H9 (cell line): ENCODE measurements at regions not wholly inside any gene's neighbourhood (a gene's known extent, or its start where the extent isn't known, plus 50 kb on each side); places are given as distances from the start of the nearest gene placed in this dataset.

Experiments
- DNase-seq: peaks from one replicate; pipeline ENCODE4 v3.0.0-alpha.2; 2017
- H2AFZ ChIP-seq: one replicate; pipeline ENCODE4 v1.6.1; 2013; ENCODE audit warnings: mild to moderate bottlenecking, low read length, control low read depth, moderate library complexity
- H2AK5ac ChIP-seq: 2 replicates; pipeline ENCODE4 v1.6.1; 2013; ENCODE audit warnings: low read length, control low read depth, mixed read lengths; ENCODE audit not compliant: insufficient read length
- H2BK120ac ChIP-seq: one replicate; pipeline ENCODE4 v1.6.1; 2013; ENCODE audit warnings: low read depth, mild to moderate bottlenecking, low read length, control low read depth, inconsistent platforms; ENCODE audit not compliant: poor library complexity, severe bottlenecking
- H2BK12ac ChIP-seq: 2 replicates; pipeline ENCODE4 v1.6.1; 2013; ENCODE audit warnings: low read length, control low read depth, mixed read lengths, low read depth; ENCODE audit not compliant: insufficient read length
- H2BK15ac ChIP-seq: 2 replicates; pipeline ENCODE4 v1.6.1; 2013; ENCODE audit warnings: low read depth, low read length, control low read depth
- H2BK20ac ChIP-seq: one replicate; pipeline ENCODE4 v1.6.1; 2013; ENCODE audit warnings: low read depth, mild to moderate bottlenecking, low read length, control low read depth, inconsistent platforms; ENCODE audit not compliant: poor library complexity, severe bottlenecking
- H2BK5ac ChIP-seq: 2 replicates; pipeline ENCODE4 v1.6.1; 2013; ENCODE audit warnings: low read length, control low read depth, mixed read lengths; ENCODE audit not compliant: insufficient read length
- H3K14ac ChIP-seq: 2 replicates; pipeline ENCODE4 v1.6.1; 2013; ENCODE audit warnings: low read length, control low read depth; ENCODE audit not compliant: insufficient read depth
- H3K18ac ChIP-seq: 2 replicates; pipeline ENCODE4 v1.6.1; 2013; ENCODE audit warnings: low read depth, mild to moderate bottlenecking, mixed read lengths, low read length, control low read depth; ENCODE audit not compliant: insufficient read length
- H3K23ac ChIP-seq: 2 replicates; pipeline ENCODE4 v1.6.1; 2013; ENCODE audit warnings: low read length, control low read depth, mixed read lengths, low read depth; ENCODE audit not compliant: insufficient read length
- H3K23me2 ChIP-seq: 2 replicates; pipeline ENCODE4 v1.6.1; 2013; ENCODE audit warnings: low read depth, mild to moderate bottlenecking, mixed read lengths, low read length, control low read depth; ENCODE audit not compliant: insufficient read length, poor library complexity, severe bottlenecking
- H3K27ac ChIP-seq: 2 replicates; pipeline ENCODE4 v1.5.1; 2013; ENCODE audit warnings: low read length, control low read depth, mixed read lengths, low read depth; ENCODE audit not compliant: insufficient read length
- H3K27me3 ChIP-seq: 2 replicates; pipeline ENCODE4 v1.6.1; 2013; ENCODE audit warnings: low read length, control low read depth, inconsistent platforms; ENCODE audit not compliant: insufficient read depth
- H3K4ac ChIP-seq: 2 replicates; pipeline ENCODE4 v1.6.1; 2013; ENCODE audit warnings: low read depth, mild to moderate bottlenecking, control low read depth, inconsistent platforms, low read length, moderate library complexity
- H3K4me1 ChIP-seq: 2 replicates; pipeline ENCODE4 v1.6.1; 2013; ENCODE audit warnings: low read length, control low read depth, inconsistent platforms; ENCODE audit not compliant: insufficient read depth
- H3K4me2 ChIP-seq: 2 replicates; pipeline ENCODE4 v1.6.1; 2013; ENCODE audit warnings: low read length, control low read depth, mixed read lengths; ENCODE audit not compliant: insufficient read length, insufficient read depth
- H3K56ac ChIP-seq: 2 replicates; pipeline ENCODE4 v1.6.1; 2013; ENCODE audit warnings: low read depth, mild to moderate bottlenecking, mixed read lengths, low read length, control low read depth; ENCODE audit not compliant: insufficient read length
- H3K79me1 ChIP-seq: 2 replicates; pipeline ENCODE4 v1.6.1; 2013; ENCODE audit warnings: low read depth, mild to moderate bottlenecking, moderate library complexity, low read length, control low read depth, inconsistent platforms; ENCODE audit not compliant: insufficient read depth, poor library complexity, severe bottlenecking
- H3K79me2 ChIP-seq: 2 replicates; pipeline ENCODE4 v1.6.1; 2013; ENCODE audit warnings: low read length, control low read depth, inconsistent platforms; ENCODE audit not compliant: insufficient read depth
- H3K9ac ChIP-seq: 2 replicates; pipeline ENCODE4 v1.6.1; 2013; ENCODE audit warnings: low read length, control low read depth, mixed read lengths; ENCODE audit not compliant: insufficient read length; ENCODE audit errors: extremely low read depth
- H3K9me3 ChIP-seq: one replicate; pipeline ENCODE4 v1.6.1; 2013; ENCODE audit warnings: low read depth, low read length, inconsistent platforms; ENCODE audit not compliant: control insufficient read depth
- H3T11ph ChIP-seq: one replicate; pipeline ENCODE4 v1.6.1; 2013; ENCODE audit warnings: mild to moderate bottlenecking, low read length, control low read depth, inconsistent platforms
- H4K20me1 ChIP-seq: one replicate; pipeline ENCODE4 v1.6.1; 2013; ENCODE audit not compliant: control insufficient read depth, insufficient read length, insufficient read depth
- H4K5ac ChIP-seq: 2 replicates; pipeline ENCODE4 v1.6.1; 2013; ENCODE audit warnings: low read depth, mild to moderate bottlenecking, mixed read lengths, low read length, control low read depth; ENCODE audit not compliant: insufficient read length
- H4K8ac ChIP-seq: replicated peaks from 2 replicates; pipeline ENCODE4 v1.6.1; 2013; ENCODE audit warnings: low read length, control low read depth, mixed read lengths, low read depth; ENCODE audit not compliant: insufficient read length
- H4K91ac ChIP-seq: 2 replicates; pipeline ENCODE4 v1.6.1; 2013; ENCODE audit warnings: low read depth, mild to moderate bottlenecking, moderate library complexity, mixed read lengths, low read length, control low read depth; ENCODE audit not compliant: insufficient read length
- H3K27ac Mint-ChIP-seq, 3 experiments: 2 replicates in 2 of 3; 3 replicates in 1 of 3; pipeline ENCODE4 v1.8.0; 2020 to 2021; ENCODE audit warnings: mixed read lengths in 3 of 3, mild to moderate bottlenecking in 1 of 3, moderate library complexity in 1 of 3
- H3K27me3 Mint-ChIP-seq: 2 replicates; pipeline ENCODE4 v1.8.0; 2021; ENCODE audit warnings: low read depth, mild to moderate bottlenecking, moderate library complexity, mixed read lengths
- H3K36me3 Mint-ChIP-seq, 3 experiments: 2 replicates in 2 of 3; 3 replicates in 1 of 3; pipeline ENCODE4 v1.8.0; 2020 to 2021; ENCODE audit warnings: low read depth in 3 of 3, mixed read lengths in 3 of 3; ENCODE audit not compliant: insufficient read depth in 1 of 3
- H3K4me1 Mint-ChIP-seq, 2 experiments: 2 replicates each; pipeline ENCODE4 v1.8.0; 2020; ENCODE audit warnings: mixed read lengths in 2 of 2
- H3K4me3 Mint-ChIP-seq, 2 experiments: 2 replicates in 1 of 2; 3 replicates in 1 of 2; pipeline ENCODE4 v1.8.0; 2020 to 2021; ENCODE audit warnings: mild to moderate bottlenecking in 2 of 2, mixed read lengths in 2 of 2, moderate library complexity in 1 of 2
- H3K9me3 Mint-ChIP-seq, 2 experiments: 2 replicates in 1 of 2; 3 replicates in 1 of 2; pipeline ENCODE4 v1.8.0; 2020; ENCODE audit warnings: mild to moderate bottlenecking in 2 of 2, mixed read lengths in 2 of 2, moderate library complexity in 1 of 2
- CTCF ChIP-seq: fragments of 200-600 bp; sonication (generic); conservative IDR thresholded peaks from 3 replicates; pipeline ENCODE4 v1.8.0; 2021; ENCODE audit warnings: antibody characterized with exemption, mild to moderate bottlenecking
- WGBS: extraction: QIAGEN DNeasy Blood & Tissue Kit; methylation state at CpG from one replicate; pipeline ENCODE4 v1.1.7; 2013; ENCODE audit warnings: missing lambda C conversion rate, low lambda C conversion rate, mixed read lengths; ENCODE audit not compliant: insufficient read length; ENCODE audit errors: extremely low coverage; 5-methylcytosine and 5-hydroxymethylcytosine counted together

- DNase-seq, result no peak
- no peak for TF ChIP-seq CTCF
- H3K9me3 ChIP-seq, result no peaks in the 10 kb centered on the region
- no peak overlapping the region for H3K9ac ChIP-seq
- H4K91ac ChIP-seq, result no peak overlapping the region
- no peak overlapping the region for H3K23ac ChIP-seq
- no peaks in the 10 kb centered on the region for H3K23me2 ChIP-seq
- H3K14ac ChIP-seq, result no peak overlapping the region
- no peak overlapping the region for H2BK12ac ChIP-seq
- no peak overlapping the region for H3K56ac ChIP-seq
- Mint-ChIP-seq H3K4me3 (no peak overlapping the region), H3K4me1 (peaks cover 0 to 6% of the 10 kb centered on the region in 2 experiments; a peak in 2 of 4 replicates), H3K27ac (no peak overlapping the region), H3K27me3 (no peaks in the 10 kb centered on the region), H3K9me3 (peaks cover 14 to 16% of the 10 kb centered on the region in 2 experiments; a peak in 4 of 5 replicates), H3K36me3 (peaks cover 2 to 10% (median 6%) of the 10 kb centered on the region in 3 experiments; a peak in 5 of 7 replicates)
- H3K79me1 ChIP-seq, result no peaks in the 10 kb centered on the region
- no peak overlapping the region for H3K4ac ChIP-seq
- H2BK5ac ChIP-seq, result no peak overlapping the region
- no peak overlapping the region for H3K18ac ChIP-seq
- no peak overlapping the region for H3T11ph ChIP-seq
- no peak overlapping the region for H2BK20ac ChIP-seq
- H2BK120ac ChIP-seq, result no peak overlapping the region
- no peaks in the 10 kb centered on the region for H3K27me3 ChIP-seq
- H2AK5ac ChIP-seq, result no peak overlapping the region
- no peaks in the 10 kb centered on the region for H3K4me1 ChIP-seq
- no peaks in the 10 kb centered on the region for H3K79me2 ChIP-seq
- no peak overlapping the region for H2BK15ac ChIP-seq
- H3K4me2 ChIP-seq, result no peak overlapping the region
- WGBS, result no CpG with 5 or more reads among the region's 3 CpGs
- no peak overlapping the region for H4K5ac ChIP-seq
- no peaks in the 10 kb centered on the region for H4K20me1 ChIP-seq
- no peak overlapping the region for H2AFZ ChIP-seq
- no peak overlapping the region for H4K8ac ChIP-seq
- H3K27ac ChIP-seq, result no peak overlapping the region
These were observed 1059.0 kb upstream of the EPHA7 start for GRCh38 chr6:94478133-94479005.
